Neuronal stem cell (in vitro differentiated cells): ENCODE measurements at regions not wholly inside any gene's neighbourhood (a gene's known extent, or its start where the extent isn't known, plus 50 kb on each side); places are given as distances from the start of the nearest gene placed in this dataset.
"Not testable (repeated sequence)": the region's sequence is repeated elsewhere in the genome, so short reads cannot be mapped to it uniquely, and the experiment has no call there.

ENCODE experiments used
- DNase-seq: peaks from one replicate; pipeline ENCODE4 v3.0.0-alpha.2; 2013; ENCODE audit warnings: low spot score
- H2AFZ ChIP-seq: one replicate; pipeline ENCODE4 v1.6.1; 2013; ENCODE audit warnings: mild to moderate bottlenecking, low read length, inconsistent platforms
- H2AK5ac ChIP-seq: 2 replicates; pipeline ENCODE4 v1.6.1; 2013; ENCODE audit warnings: low read depth, mild to moderate bottlenecking, inconsistent platforms, low read length, moderate library complexity, mixed read lengths
- H2BK120ac ChIP-seq: 2 replicates; pipeline ENCODE4 v1.6.1; 2013; ENCODE audit warnings: low read depth, mild to moderate bottlenecking, inconsistent platforms, low read length, moderate library complexity, mixed read lengths
- H2BK12ac ChIP-seq: one replicate; pipeline ENCODE4 v1.6.1; 2013; ENCODE audit warnings: low read length, inconsistent platforms
- H2BK15ac ChIP-seq: 2 replicates; pipeline ENCODE4 v1.6.1; 2013; ENCODE audit warnings: mild to moderate bottlenecking, low read length, inconsistent platforms, mixed read lengths
- H2BK5ac ChIP-seq: one replicate; pipeline ENCODE4 v1.6.1; 2013; ENCODE audit warnings: inconsistent platforms, mild to moderate bottlenecking, low read length, moderate library complexity
- H3K14ac ChIP-seq: one replicate; pipeline ENCODE4 v1.6.1; 2013; ENCODE audit warnings: low read length, inconsistent platforms
- H3K18ac ChIP-seq: 2 replicates; pipeline ENCODE4 v1.6.1; 2013; ENCODE audit warnings: low read length, inconsistent platforms
- H3K23ac ChIP-seq: 2 replicates; pipeline ENCODE4 v1.6.1; 2013; ENCODE audit warnings: low read depth, mild to moderate bottlenecking, mixed read lengths, low read length, inconsistent platforms; ENCODE audit not compliant: poor library complexity
- H3K27ac ChIP-seq: replicated peaks from 3 replicates; pipeline ENCODE4 v1.5.1; 2013; ENCODE audit warnings: low read length, inconsistent platforms
- H3K27me3 ChIP-seq, 3 experiments: 2 replicates each; pipeline ENCODE4 v1.6.1; 2013; ENCODE audit warnings: low read length in 3 of 3, mild to moderate bottlenecking in 2 of 3, inconsistent platforms in 1 of 3, low read depth in 1 of 3, mixed read lengths in 1 of 3, moderate library complexity in 1 of 3; ENCODE audit not compliant: control insufficient read depth in 3 of 3, insufficient read depth in 3 of 3
- H3K36me3 ChIP-seq, 2 donors: replicated peaks in 1 of 2; 2 replicates each; pipeline ENCODE4 v1.6.1; 2013; ENCODE audit warnings: low read length in 2 of 2; ENCODE audit not compliant: control insufficient read depth in 2 of 2, insufficient read depth in 2 of 2
- H3K4ac ChIP-seq: 2 replicates; pipeline ENCODE4 v1.6.1; 2013; ENCODE audit warnings: inconsistent platforms, mild to moderate bottlenecking, low read length, moderate library complexity
- H3K4me1 ChIP-seq, 2 donors: 1 replicate in 1 of 2; 2 replicates in 1 of 2; pipeline ENCODE4 v1.6.1; 2013; ENCODE audit warnings: low read length in 2 of 2, low read depth in 1 of 2; ENCODE audit not compliant: control insufficient read depth in 2 of 2, insufficient read depth in 1 of 2
- H3K4me2 ChIP-seq: one replicate; pipeline ENCODE4 v1.6.1; 2013; ENCODE audit warnings: mild to moderate bottlenecking, low read length, inconsistent platforms; ENCODE audit not compliant: insufficient read depth, poor library complexity, severe bottlenecking
- H3K4me3 ChIP-seq, 2 donors: 2 replicates each; pipeline ENCODE4 v1.5.1; 2013; ENCODE audit warnings: low read length in 2 of 2, mild to moderate bottlenecking in 2 of 2, inconsistent platforms in 1 of 2, moderate library complexity in 1 of 2
- H3K79me1 ChIP-seq: one replicate; pipeline ENCODE4 v1.6.1; 2013; ENCODE audit warnings: low read depth, mild to moderate bottlenecking, inconsistent platforms, low read length, moderate library complexity
- H3K9ac ChIP-seq: one replicate; pipeline ENCODE4 v1.6.1; 2013; ENCODE audit warnings: mild to moderate bottlenecking, low read depth, low read length, inconsistent platforms; ENCODE audit not compliant: poor library complexity
- H3K9me3 ChIP-seq, 2 donors: replicated peaks in 1 of 2; 2 replicates each; pipeline versions ENCODE3 to v1.6.1; 2013; ENCODE audit warnings: low read length in 2 of 2, mild to moderate bottlenecking in 2 of 2, inconsistent platforms in 1 of 2, low read depth in 1 of 2, mixed read lengths in 1 of 2, moderate library complexity in 1 of 2; ENCODE audit not compliant: control insufficient read depth in 2 of 2, insufficient read depth in 1 of 2
- H4K8ac ChIP-seq: one replicate; pipeline ENCODE4 v1.6.1; 2013; ENCODE audit warnings: low read depth, mild to moderate bottlenecking, inconsistent platforms, low read length, moderate library complexity
- H4K91ac ChIP-seq: one replicate; pipeline ENCODE4 v1.6.1; 2013; ENCODE audit warnings: low read length, low read depth, mild to moderate bottlenecking, inconsistent platforms; ENCODE audit not compliant: poor library complexity
- WGBS, 2 donors: extraction: QIAGEN DNeasy Blood & Tissue Kit; methylation state at CpG; one replicate each; pipeline ENCODE4 v1.1.7; 2013; ENCODE audit warnings: missing lambda C conversion rate in 2 of 2, mixed read lengths in 1 of 2; ENCODE audit not compliant: insufficient read length in 2 of 2, insufficient replicate concordance in 1 of 2; ENCODE audit errors: extremely low coverage in 2 of 2; 5-methylcytosine and 5-hydroxymethylcytosine counted together

DNA sequence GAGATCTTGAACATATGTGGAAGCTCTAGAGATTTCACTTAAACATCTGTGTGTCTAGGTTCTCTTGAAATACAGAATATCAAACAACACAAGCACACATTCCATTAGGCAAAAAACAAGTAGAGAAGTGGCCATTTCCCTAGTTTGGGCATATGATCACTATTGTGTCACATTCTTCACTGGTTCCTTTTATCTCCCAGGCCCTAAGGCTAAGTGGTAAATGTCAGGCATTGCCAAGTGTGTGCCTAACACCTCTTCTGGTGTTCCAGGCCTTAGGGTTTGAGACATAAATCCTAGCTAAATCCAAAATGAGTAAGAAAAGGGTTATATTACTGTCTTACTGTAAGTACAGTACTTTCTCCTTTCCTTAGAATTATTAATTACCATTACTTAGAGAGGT is 880.1 kb downstream of the PDCD6IP start:
- H2AK5ac ChIP-seq, result no peak overlapping the region
- no peak overlapping the region for H3K4ac ChIP-seq
- H3K36me3 ChIP-seq, result no peaks in the 10 kb centered on the region
- H3K27me3 ChIP-seq, result no peaks in the 10 kb centered on the region
- H3K4me2 ChIP-seq, result no peak overlapping the region
- peaks cover 0 to 7% of the 10 kb centered on the region in 2 donors for H3K9me3 ChIP-seq
- H3K14ac ChIP-seq, result no peak overlapping the region
- no peak overlapping the region for H2BK12ac ChIP-seq
- no peak overlapping the region for H4K91ac ChIP-seq
- no peak overlapping the region for H3K18ac ChIP-seq
- no peak overlapping the region for H2BK5ac ChIP-seq
- no peaks in the 10 kb centered on the region for H3K79me1 ChIP-seq
- H3K4me1 ChIP-seq, result no peaks in the 10 kb centered on the region
- no peak overlapping the region for H4K8ac ChIP-seq
- H2BK120ac ChIP-seq, result no peak overlapping the region
- no peak overlapping the region for H3K27ac ChIP-seq
- no peak overlapping the region for H2BK15ac ChIP-seq
- H3K23ac ChIP-seq, result no peak overlapping the region
- no peak for DNase-seq
- H3K9ac ChIP-seq, result no peak overlapping the region
- no peak overlapping the region for H2AFZ ChIP-seq
- H3K4me3 ChIP-seq, result no peak overlapping the region

DNA sequence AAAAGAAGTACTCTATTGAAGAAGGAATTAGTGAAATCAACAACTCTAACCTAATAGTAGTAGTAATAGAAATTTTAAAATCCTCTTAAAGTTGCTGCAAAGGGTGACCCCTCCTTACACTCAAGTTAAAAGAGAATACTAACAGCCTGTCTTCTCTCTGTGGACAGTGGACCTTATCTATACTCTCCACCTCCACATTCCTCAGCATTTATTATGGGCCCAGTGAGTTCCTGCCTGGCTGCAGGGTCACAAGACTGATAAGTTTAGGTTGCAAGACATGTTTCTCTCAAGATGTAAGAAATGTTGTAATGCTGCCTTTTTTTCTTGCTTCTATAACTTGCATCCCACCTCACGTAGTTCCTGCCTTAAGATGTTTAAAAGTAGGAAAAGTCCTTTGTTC is 880.6 kb downstream of the PDCD6IP start:
- WGBS, 2 donors, result no CpG with 5 or more reads among the region's 1 CpG
- H2BK120ac ChIP-seq, H3K9ac ChIP-seq, H3K36me3 ChIP-seq, H3K27ac ChIP-seq, H3K18ac ChIP-seq, H4K8ac ChIP-seq, H3K9me3 ChIP-seq, H3K4me3 ChIP-seq, H3K23ac ChIP-seq, H2AFZ ChIP-seq, H2BK5ac ChIP-seq, H2AK5ac ChIP-seq, H3K14ac ChIP-seq, H3K4me2 ChIP-seq, H4K91ac ChIP-seq, H2BK12ac ChIP-seq, DNase-seq, H3K79me1 ChIP-seq, H2BK15ac ChIP-seq, H3K27me3 ChIP-seq, H3K4ac ChIP-seq, H3K4me1 ChIP-seq: not testable (repeated sequence)

DNA sequence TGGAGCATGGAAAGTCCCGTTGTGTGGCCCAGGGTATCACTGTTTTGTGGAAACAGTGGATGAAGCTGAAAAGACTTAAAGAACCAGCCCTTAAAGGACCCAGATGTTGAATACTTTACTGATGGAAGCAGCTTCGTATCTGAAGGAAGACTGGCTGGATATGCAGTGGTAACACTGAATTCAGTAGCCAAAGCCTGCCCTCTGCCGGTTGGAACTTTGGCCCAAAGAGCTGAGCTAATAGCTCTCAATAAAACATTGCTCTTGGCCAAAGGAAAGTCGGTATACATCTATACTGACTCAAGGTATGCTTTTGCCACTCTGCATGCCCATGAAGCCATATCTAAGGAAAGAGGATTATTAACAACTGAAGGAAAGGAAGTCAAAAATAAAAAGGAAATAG is 885.4 kb downstream of the PDCD6IP start:
- Histone ChIP-seq H3K9me3 (peaks cover 0 to 7% of the 10 kb centered on the region in 2 donors), H3K79me1 (no peaks in the 10 kb centered on the region), H3K9ac (no peak overlapping the region), H2BK5ac (no peak overlapping the region), H2BK12ac (no peak overlapping the region), H3K18ac (no peak overlapping the region), H4K8ac (no peak overlapping the region), H3K23ac (no peak overlapping the region), H3K27ac (no peak overlapping the region), H3K4me3 (no peak overlapping the region), H2BK15ac (no peak overlapping the region), H4K91ac (no peak overlapping the region), H2AK5ac (no peak overlapping the region), H3K27me3 (no peaks in the 10 kb centered on the region), H3K36me3 (no peaks in the 10 kb centered on the region), H3K14ac (no peak overlapping the region), H3K4me2 (no peak overlapping the region), H2BK120ac (no peak overlapping the region), H2AFZ (no peak overlapping the region), H3K4me1 (no peaks in the 10 kb centered on the region), H3K4ac (no peak overlapping the region)
- peak; percentile 51 for DNase-seq
- WGBS, 2 donors, result no CpG with 5 or more reads among the region's 4 CpGs

DNA sequence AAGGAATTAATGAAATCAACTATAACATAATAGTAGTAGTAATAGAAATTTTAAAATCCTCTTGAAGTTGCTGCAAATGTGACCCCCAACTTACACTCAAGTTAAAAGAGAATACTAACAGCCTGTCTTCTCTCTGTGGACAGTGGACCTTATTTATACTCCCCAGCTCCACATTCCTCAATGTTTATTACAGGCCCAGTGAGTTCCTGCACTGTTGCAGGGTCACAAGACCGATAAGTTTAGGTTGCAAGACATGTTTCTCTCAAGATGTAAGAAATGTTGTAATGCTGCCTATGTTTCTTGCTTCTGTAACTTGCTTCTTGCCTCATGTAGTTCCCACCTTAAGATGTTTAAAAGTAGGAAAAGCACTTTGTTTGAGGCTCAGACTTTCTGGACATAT is 888.1 kb downstream of the PDCD6IP start:
- Histone ChIP-seq H2BK120ac (no peak overlapping the region), H3K4me1 (no peaks in the 10 kb centered on the region), H3K9ac (no peak overlapping the region), H3K18ac (no peak overlapping the region), H2AK5ac (no peak overlapping the region), H2AFZ (no peak overlapping the region), H3K79me1 (no peaks in the 10 kb centered on the region), H3K36me3 (no peaks in the 10 kb centered on the region), H3K23ac (no peak overlapping the region), H3K27me3 (no peaks in the 10 kb centered on the region), H2BK12ac (no peak overlapping the region), H2BK5ac (no peak overlapping the region), H2BK15ac (no peak overlapping the region), H3K14ac (no peak overlapping the region), H3K27ac (no peak overlapping the region), H4K91ac (no peak overlapping the region), H3K4ac (no peak overlapping the region), H3K9me3 (no peaks in the 10 kb centered on the region), H3K4me3 (no peak overlapping the region), H4K8ac (no peak overlapping the region), H3K4me2 (no peak overlapping the region)
- no peak for DNase-seq
- no CpG with 5 or more reads among the region's 1 CpG for WGBS, 2 donors
